Cardiac muscle cell (in vitro differentiated cells and primary cell): ENCODE measurements at regions not wholly inside any gene's neighbourhood (a gene's known extent, or its start where the extent isn't known, plus 50 kb on each side); places are given as distances from the start of the nearest gene placed in this dataset.
"Not testable (repeated sequence)": the region's sequence is repeated elsewhere in the genome, so short reads cannot be mapped to it uniquely, and the experiment has no call there.

Experiments
- DNase-seq, 2 donors: peaks; one replicate each; pipeline versions ENCODE4 v3.0.0 to v3.0.0-alpha.2; 2010 to 2017; ENCODE audit warnings: low read depth in 1 of 2, low spot score in 1 of 2
- H3K27ac ChIP-seq: fragments of 200-600 bp; sonication (generic); 2 replicates; pipeline ENCODE4 v1.5.1; 2016
- H3K27me3 ChIP-seq: fragments of 200-600 bp; sonication (generic); 2 replicates; pipeline ENCODE4 v1.6.0; 2016; ENCODE audit warnings: control low read depth
- H3K36me3 ChIP-seq: fragments of 200-600 bp; sonication (generic); 2 replicates; pipeline ENCODE4 v1.5.1; 2016; ENCODE audit warnings: control low read depth
- H3K4me1 ChIP-seq: fragments of 200-600 bp; sonication (generic); 2 replicates; pipeline ENCODE4 v1.8.1; 2017; ENCODE audit warnings: low read depth, mild to moderate bottlenecking, mixed run types
- H3K4me3 ChIP-seq: fragments of 200-600 bp; sonication (generic); 2 replicates; pipeline ENCODE4 v1.5.1; 2016; ENCODE audit warnings: mild to moderate bottlenecking
- H3K9me3 ChIP-seq: fragments of 200-600 bp; sonication (generic); 2 replicates; pipeline ENCODE4 v1.5.1; 2017; ENCODE audit warnings: low read depth, mild to moderate bottlenecking, control low read depth
- CTCF ChIP-seq: IDR thresholded peaks from 2 replicates; pipeline ENCODE4 v1.5.1; 2012; ENCODE audit warnings: low read depth, mild to moderate bottlenecking, low read length

- Histone ChIP-seq H3K4me1 (no peaks in the 10 kb centered on the region), H3K27ac (no peak overlapping the region), H3K4me3 (no peak overlapping the region), H3K9me3 (no peaks in the 10 kb centered on the region), H3K27me3 (no peaks in the 10 kb centered on the region), H3K36me3 (no peaks in the 10 kb centered on the region)
- no peak for TF ChIP-seq CTCF
- no peak for DNase-seq
These were observed 315.7 kb downstream of the REEP3 start for GRCh38 chr10:63836666-63837442.

GRCh38 chr10:63841761-63842160 lies 320.6 kb downstream of the REEP3 start:
- no peak overlapping the region for H3K27ac ChIP-seq
- no peaks in the 10 kb centered on the region for H3K4me1 ChIP-seq
- H3K27me3 ChIP-seq: no peaks in the 10 kb centered on the region
- H3K36me3 ChIP-seq: no peaks in the 10 kb centered on the region
- no peak for TF ChIP-seq CTCF
- H3K4me3 ChIP-seq: no peak overlapping the region
- no peak for DNase-seq
- H3K9me3 ChIP-seq: no peaks in the 10 kb centered on the region

GRCh38 chr10:63843107-63843506 lies 321.9 kb downstream of the REEP3 start:
- no peak overlapping the region for H3K4me3 ChIP-seq
- TF ChIP-seq CTCF: no peak
- no peak for DNase-seq
- no peaks in the 10 kb centered on the region for H3K36me3 ChIP-seq
- no peak overlapping the region for H3K27ac ChIP-seq
- H3K27me3 ChIP-seq: no peaks in the 10 kb centered on the region
- no peaks in the 10 kb centered on the region for H3K9me3 ChIP-seq
- H3K4me1 ChIP-seq: no peaks in the 10 kb centered on the region

GRCh38 chr10:63848871-63849270 lies 327.7 kb downstream of the REEP3 start:
- not testable (repeated sequence) for DNase-seq

GRCh38 chr10:63862860-63863259 lies 341.7 kb downstream of the REEP3 start:
- Histone ChIP-seq H3K27me3 (peaks cover 5% of the 10 kb centered on the region), H3K4me1 (no peaks in the 10 kb centered on the region), H3K36me3 (no peaks in the 10 kb centered on the region), H3K9me3 (no peaks in the 10 kb centered on the region), H3K4me3 (no peak overlapping the region), H3K27ac (no peak overlapping the region)
- DNase-seq: no peak
- no peak for TF ChIP-seq CTCF

More at GRCh38 chr10:63848871-63849270, 327.7 kb downstream of the REEP3 start:
- H3K36me3 ChIP-seq, H3K27me3 ChIP-seq, H3K4me3 ChIP-seq, H3K27ac ChIP-seq, H3K4me1 ChIP-seq, H3K9me3 ChIP-seq: not testable (repeated sequence)

GRCh38 chr10:63865210-63865609 lies 344.0 kb downstream of the REEP3 start:
- H3K36me3 ChIP-seq: no peaks in the 10 kb centered on the region
- H3K4me1 ChIP-seq: no peaks in the 10 kb centered on the region
- no peak for DNase-seq
- no peak overlapping the region for H3K27ac ChIP-seq
- H3K9me3 ChIP-seq: no peaks in the 10 kb centered on the region
- peaks cover 5% of the 10 kb centered on the region for H3K27me3 ChIP-seq
- peak; percentile 6 for TF ChIP-seq CTCF
- H3K4me3 ChIP-seq: no peak overlapping the region
